DMS53 treated with DMSO at 0.1 percent for 48 hours (cell line): ENCODE measurements at regions not wholly inside any gene's neighbourhood (a gene's known extent, or its start where the extent isn't known, plus 50 kb on each side); places are given as distances from the start of the nearest gene placed in this dataset.
"Not testable (repeated sequence)": the region's sequence is repeated elsewhere in the genome, so short reads cannot be mapped to it uniquely, and the experiment has no call there.

Experiments used
- DNase-seq: peaks from one replicate; lab custom pipeline; 2025; ENCODE audit not compliant: unreplicated experiment; lab: John Stamatoyannopoulos, UW

DNA sequence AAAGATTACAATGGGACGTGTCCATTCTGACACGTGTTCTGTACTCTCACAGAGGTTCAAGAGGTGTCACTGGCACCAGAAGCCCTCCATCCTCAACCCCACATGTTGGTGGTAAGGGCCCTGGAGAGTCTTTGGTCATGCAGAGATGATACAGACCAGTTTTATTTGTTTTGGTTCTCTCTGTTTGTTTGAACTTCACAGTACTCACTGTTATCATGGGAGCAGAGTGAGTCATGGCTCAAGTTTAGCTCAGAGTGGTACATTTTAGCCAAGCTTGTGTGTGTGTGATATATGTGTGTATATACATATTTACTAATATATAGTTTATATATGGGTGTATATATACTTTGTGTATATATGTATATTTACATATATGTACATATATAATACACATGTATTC, 935.6 kb downstream of the GRID1 start:
- peak; percentile 81 for DNase-seq

DNA sequence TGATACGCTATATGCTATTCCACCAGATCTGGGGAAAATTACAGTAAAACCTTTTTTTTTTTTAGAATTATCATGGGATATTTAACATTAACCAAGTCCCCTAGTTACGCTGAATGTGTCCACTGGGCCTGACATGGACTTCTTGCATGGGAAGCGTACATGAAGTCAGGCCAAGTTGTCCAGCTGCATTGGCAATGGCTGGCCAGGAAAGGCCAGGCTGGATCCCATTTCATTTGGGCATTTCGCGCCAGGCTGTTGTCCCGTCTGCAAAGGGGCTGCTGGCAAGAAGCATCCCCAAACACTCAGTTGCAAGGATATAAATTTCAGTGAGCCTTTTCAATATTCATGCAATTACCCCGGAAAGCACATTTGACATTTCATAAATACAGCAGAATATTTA, 933.3 kb downstream of the GRID1 start:
- DNase-seq: no peak

DNA sequence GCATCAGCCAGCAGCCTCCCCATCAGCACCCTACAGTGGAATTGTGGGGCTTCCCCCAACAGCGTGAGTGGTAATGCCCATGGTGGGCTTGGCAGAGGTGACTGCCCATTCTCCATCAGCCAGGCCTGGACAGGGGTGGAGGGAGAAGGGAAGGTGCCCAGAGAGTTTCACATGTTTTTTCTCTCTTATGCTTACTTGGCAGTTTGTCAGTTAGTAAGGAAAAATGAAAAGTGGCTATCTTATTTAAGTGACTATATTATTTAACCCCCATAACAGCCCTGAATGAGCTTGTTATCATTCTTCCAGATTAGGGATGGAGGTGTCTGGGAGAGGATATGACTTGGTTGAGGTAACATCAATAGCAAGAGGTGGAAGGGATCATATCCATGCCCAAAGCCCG, 921.7 kb downstream of the GRID1 start:
- no peak for DNase-seq

DNA sequence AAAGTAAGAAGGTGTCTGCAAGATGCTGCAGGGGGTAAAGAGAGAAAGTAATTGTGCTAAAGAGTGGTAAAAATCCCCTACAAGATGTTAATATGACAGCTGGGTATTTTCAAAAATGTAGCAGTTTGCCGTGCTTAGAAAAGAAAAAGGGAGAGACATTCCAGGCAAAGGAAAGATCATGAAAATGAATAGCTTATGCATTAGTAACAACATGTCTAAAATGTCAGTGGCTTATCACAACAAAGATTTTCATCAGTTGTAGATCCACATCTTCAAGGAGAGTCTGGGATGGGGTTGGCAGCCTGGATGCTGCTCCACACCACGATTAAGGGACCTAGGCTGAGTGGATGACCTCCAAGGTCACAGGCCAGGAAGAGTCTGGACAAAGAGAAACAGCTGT, 920.9 kb downstream of the GRID1 start:
- no peak for DNase-seq

DNA sequence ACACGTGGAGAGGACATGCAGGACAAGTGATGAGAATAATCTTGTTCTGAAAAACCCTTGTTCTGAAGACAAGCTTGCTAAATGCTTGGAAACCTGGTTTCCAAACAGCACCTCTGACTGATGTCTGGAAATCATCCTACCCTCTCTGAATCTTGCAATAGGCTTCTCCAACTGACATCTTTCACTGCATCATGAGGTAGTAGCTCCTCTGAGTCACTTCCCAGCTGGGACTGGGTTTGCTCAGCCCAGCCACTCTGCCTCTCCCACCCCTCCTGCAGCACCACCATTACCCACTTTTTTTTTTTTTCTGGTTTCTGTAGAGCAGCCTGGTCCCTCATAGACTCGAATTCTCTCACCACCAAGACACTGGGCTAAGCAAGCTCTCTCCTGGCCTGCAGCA, 919.8 kb downstream of the GRID1 start:
- no peak for DNase-seq

DNA sequence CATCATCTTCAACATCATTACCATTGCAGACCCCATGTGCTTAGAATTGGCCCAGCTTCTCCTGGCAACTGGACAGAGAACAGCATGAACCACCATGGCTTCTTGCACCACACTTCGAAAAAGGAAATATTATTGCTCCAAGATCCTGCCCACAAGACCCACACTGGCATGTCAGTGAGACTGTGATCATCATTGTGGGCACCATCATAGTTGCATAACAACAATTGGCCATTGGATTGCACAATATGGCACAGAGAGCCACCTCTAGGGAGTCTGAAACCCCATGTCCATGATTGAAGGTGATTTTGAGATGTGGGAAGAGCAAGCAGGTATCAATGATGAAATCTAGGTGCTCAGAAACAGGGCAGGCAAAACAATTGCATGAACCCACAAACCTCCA, 918.9 kb downstream of the GRID1 start:
- no peak for DNase-seq

DNA sequence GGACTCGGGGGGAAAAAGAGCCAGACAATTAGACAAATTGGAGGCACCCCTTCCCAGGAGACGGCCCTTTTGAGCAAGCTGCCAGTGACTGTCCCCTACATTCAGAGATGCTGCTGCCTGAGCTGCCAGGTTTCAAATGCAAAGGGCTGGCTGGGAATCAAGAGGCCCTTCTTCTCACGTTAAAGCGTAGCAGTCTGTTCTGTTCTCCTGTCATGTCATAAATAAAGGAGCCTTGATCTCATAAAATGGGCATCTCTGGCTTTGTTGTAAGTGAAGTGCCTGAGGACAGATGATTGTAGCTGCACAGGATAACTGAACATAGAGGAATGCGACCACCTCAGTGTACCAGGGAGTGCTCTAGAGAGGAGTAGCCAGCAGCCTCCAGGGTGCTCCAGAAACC, 917.9 kb downstream of the GRID1 start:
- no peak for DNase-seq

DNA sequence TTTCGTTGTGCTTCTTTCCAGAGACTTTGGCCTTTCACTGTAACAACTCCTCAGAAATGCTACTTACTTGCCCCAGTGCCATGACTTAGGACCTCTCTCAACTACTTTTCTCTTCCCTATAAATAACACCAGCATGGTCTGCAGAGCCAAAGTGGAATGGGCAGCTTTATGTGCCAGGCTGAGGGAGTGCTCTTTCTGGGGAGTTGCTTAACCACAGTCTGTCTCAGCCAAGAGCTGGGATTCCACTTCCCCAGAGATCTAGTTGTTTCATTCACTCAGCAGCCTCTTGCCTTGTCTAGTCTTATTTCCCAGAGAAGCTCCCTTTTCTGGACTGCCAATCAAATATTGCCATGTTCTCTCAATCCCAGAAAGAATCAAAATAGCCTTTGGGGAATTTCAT, 912.2 kb downstream of the GRID1 start:
- DNase-seq: no peak

DNA sequence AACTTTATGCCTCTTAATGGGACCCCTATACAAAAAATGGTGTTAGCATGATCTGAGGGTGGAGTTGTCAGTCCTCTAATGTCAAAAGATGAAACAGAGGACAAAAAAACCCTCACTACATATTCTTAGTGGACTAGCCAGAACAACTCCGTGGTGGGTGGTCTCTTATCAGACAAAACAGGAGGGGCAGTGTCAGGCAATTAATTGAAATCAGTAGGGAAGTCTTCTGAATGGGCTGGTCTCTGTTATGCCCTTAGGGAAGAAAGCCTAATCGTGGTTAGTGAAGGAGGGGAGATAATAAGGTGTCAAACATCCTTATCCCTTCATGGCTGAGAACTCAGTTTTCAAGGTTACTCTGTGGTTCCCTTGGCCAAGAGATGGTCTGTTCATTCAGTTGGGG, 909.4 kb downstream of the GRID1 start:
- no peak for DNase-seq

DNA sequence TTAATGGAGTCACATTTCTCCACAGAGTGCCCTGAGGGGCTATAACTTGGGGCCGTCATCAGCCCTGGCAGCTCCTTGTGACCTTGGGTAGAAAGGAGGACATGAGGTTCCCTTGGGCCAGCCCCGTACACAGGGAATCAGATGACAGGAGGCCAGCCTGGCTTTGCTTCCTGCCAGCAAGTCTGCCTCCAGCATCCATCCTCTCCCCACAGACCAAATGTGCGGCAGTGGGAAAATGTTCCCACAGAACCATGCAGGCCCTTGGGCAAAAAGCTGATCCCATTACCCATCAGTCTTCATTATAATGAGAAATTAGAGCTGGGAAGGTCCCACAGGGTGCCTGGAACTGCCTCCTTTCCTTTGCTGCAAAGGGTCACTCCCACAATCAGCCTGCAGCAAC, 908.3 kb downstream of the GRID1 start:
- no peak for DNase-seq

DNA sequence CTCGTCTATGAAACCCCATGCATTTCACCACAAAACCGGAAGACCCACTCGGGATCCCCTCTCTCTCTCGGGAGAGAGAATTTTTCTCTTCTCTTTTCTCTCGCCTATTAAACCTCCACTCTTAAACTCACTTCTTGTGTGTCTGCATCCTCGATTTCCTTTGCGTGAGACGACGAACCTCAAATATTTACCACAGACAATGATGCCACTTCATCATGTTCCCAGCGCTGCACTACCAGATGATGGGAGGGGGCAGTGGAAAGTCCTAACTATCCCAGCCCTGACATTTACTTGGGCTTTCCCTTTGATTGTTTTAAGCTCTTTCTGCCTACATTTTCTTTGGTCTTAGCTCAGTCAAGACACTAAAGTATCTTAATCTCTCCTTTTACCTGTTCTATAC, 906.7 kb downstream of the GRID1 start:
- DNase-seq: peak; percentile 16

DNA sequence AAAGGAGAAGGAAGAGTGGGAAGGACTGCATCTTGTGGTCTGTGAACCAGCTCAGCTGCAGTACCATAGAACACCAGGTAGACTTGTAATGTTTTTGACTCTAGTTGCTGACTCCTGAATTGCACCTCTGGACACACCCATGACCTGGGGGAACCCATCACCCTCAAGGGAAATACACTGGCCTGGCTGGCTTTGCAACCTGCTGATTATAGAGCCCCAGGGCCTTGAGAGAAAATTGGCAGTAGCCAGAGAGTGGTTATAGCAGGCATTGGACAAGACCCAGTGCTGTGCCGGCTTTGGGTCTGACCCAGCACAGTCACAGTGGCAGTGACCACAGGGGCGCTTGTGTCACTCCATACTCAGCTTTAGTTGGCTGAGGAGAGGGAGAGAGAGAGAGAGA, 902.3 kb downstream of the GRID1 start:
- no peak for DNase-seq

DNA sequence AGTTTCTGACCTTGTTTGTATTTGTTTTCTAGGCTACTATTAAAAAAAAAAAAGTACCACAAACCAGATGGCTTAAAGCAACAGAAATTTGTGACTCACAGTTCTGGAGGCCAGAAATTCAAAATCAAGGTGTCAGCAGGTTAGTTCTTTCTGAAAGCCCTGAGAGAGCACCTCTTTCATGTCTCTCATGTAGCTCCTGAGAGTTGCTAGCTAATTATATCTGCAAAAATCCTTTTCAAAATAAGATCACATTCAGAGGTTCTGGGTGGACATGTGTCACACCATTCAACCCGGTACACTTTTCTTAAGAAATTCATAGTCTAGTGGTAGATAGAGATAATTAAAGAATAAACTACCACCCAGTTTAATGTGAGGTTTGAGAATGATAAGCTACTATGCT, 888.6 kb downstream of the GRID1 start:
- DNase-seq: no peak

DNA sequence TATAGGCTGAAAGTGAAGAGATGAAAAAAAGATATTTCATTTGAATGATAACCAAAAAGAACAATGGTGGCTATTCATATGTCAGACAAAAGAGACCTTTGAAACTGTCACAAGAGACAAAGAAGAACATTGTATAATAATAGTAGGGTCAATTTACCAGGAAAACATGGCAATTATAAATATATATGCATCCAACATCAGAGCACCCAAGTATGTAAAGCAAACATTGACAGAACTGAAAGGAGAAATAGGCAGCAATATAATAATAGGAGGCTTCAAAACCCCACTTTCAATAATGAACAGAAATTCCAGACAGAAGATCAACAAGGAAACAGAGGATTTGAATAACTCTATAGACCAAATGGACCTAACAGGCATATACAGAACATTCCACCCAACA, 876.2 kb downstream of the GRID1 start:
- no peak for DNase-seq

DNA sequence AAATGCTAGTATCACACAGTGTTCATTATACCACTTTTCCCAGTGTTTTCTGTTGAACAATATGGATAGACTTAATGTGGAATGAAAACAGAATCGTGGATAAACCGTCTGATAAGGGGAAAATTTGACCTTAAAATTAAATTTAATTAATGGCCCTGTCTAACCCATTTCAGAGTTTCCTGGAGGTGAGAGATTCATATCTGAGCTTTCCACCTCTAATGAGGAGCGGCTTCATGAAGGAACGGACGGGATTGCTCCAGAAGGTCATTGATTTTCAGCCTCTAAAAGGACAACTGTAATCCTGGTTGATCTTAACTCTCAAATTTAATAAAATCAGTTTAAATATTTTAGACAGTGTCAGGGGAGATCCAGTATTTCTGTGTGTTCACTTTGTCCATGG, 874.9 kb downstream of the GRID1 start:
- DNase-seq: no peak

DNA sequence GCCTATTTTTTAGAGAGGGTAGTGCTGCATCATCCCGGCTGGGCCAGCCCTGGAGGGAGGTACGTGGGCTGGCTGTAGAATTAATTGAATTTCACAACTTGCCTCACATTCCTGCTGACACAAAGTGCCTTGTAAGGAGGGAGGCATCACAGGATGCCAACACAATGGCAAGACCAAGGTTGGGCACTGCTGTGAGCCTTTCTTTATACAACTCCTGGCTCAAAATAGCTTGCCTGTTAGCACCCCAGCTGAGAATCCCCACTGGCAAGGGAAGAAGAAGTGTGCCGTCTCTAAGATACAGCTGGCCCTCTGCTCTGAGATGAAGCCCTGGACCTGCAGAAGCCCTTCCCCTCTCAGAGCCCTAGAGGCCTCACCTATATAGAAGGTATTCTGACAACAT, 873.9 kb downstream of the GRID1 start:
- no peak for DNase-seq

DNA sequence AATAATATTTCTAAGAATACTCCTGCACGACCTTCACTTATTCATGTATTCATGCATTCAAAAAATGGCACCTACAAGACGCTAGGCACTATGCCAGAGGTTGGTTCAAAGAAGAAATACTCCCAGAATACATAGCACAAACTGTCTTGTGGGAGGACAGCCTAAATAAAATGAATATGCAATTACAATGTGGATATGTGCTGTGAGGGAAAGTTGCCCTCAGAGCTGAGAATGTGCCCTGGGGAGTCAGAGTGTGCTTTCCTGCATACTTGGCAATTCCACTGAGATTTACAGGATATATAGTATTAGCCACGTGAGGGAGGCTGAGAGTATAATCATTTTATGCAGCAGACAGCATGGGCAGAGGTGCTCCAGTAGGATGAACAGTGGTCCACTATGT, 872.9 kb downstream of the GRID1 start:
- no peak for DNase-seq

DNA sequence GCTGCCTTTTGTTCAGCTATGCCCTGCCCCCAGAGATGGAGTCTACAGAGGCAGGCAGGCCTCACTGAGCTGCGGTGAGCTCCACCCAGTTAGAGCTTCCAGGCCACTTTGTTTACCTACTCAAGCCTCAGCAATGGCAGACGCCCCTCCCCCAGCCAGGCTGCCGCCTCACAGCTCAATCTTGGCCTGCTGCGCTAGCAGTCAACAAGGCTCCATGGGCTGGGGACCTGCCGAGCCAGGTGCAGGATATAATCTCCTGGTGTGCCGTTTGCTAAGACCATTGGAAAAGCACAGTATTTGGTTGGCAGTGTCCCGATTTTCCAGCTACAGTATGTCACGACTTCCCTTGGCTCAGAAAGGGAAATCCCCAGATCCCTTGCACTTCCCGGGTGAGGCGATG, 862.0 kb downstream of the GRID1 start:
- not testable (repeated sequence) for DNase-seq

DNA sequence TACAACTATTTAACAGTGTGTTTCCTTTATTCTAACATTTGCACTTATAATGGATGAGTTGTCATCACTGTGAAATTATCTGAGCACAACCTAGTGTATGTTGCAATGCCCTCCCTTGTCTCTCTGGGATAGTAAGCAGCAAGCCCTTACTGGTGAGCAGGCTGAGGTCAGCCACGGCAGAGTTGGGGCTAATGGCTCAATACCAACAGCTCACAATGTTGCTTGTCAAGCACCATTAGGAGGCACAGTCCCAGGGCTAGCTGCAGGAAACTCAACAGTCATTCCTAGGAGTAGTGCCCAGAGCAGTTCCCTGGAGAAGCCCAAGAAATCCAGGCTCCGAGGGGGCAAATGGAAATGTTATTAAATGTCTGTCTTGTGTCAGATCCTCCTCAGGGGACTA, 858.4 kb downstream of the GRID1 start:
- DNase-seq: no peak

DNA sequence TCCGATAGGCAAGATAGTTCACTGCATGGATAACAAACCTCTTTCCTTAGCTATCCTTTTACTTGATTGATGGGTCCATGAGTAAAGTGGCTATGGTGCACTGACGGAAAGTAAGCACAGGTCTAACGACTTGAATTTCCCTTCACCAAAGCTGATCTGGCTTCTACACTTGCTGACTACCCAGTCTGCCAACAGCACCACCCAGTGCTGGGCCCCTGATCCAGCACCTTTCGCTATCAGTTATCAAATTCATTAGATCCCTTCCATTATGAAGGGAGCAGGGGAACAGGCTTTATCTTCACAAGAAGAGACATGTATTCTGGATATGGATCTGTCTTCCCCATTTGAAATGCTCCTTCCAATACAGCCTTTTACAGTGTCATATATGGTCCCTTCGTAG, 855.9 kb downstream of the GRID1 start:
- DNase-seq: no peak

DNA sequence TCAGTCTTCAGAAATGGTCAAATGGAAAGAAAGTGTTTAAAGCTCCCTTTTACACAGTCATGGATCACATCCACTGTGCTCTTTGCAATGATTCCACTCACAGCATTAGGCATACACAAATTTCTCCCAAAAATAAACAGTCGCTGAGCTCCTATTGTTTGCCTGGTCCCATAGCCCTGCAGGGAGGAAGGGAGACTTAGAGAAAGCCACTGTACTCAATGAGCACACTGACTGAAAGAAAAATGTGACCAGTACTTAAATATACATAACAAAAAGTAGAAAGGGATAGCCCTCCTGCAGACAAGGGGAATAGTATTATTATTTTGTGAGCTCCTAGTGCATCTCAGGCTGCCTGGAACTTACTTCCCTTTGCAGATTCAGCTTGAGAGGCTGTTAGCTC, 853.2 kb downstream of the GRID1 start:
- DNase-seq: no peak

DNA sequence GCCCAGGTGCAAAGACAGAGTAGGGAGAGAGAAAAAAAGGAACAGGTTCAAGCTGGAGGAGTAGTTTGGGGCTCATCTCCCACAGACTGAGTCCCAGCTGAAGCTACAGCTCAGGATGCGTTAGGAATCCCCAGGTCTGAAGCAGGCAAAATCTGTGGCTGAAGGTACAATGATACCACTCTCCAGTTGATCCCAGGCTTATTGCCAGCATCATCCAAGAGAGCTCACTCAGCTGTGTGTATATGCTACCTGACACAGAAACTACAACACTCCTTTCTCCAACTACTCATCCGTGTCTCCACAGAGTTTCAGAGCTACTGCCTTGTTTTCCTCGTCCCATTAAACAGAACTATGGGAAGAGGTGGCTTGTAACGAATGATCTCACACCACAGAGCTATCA, 851.3 kb downstream of the GRID1 start:
- no peak for DNase-seq

DNA sequence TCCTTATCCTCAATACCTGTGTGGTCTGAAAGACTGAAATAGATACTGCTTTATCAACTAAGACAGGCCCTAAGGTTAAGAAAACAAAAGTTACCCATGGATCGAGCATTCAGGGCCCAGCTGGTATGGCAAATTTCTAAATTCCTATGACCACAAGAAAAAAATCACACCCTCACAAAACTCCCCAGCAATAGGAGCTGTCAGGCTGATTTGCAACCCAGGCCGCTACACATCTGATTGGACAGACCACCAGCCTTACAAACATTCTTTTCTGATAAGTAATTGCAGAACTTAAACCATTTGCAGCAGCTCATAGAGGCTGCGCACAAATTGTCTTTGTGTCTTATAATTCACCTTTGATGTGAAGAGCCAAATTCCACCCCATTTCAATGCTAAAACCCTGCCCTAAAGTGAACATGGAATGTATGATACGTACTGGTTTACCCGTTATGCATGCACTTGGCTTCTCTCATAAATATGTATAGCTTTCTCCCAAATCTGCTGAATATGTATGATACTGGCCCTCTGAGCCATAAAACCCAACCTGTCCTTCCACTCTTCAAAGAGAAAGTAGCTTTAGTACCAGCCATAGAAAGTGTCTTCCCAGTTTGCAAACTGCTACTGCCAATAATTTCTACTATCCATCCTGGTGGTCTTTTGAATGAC, 842.5 kb downstream of the GRID1 start:
- DNase-seq: no peak
